ENCODE measurements at regions not wholly inside any gene's neighbourhood (a gene's known extent, or its start where the extent isn't known, plus 50 kb on each side); places are given as distances from the start of the nearest gene placed in this dataset.

- no peak for TF ChIP-seq POLR2A (IDR thresholded peaks at IDR 0.05; ENCODE audit: low read depth, low read length)
- no peak for TF ChIP-seq TAF1 (IDR thresholded peaks at IDR 0.05; ENCODE audit: low read depth, low read length)
- TF ChIP-seq POLR2AphosphoS5 (IDR thresholded peaks at IDR 0.05; ENCODE audit: low read depth, low read length) = no peak
- no peak for TF ChIP-seq POU2F2 (IDR thresholded peaks at IDR 0.05; ENCODE audit: low read depth, low read length)
- TF ChIP-seq PAX5 (IDR thresholded peaks at IDR 0.05; ENCODE audit: insufficient read depth, low read length, severe bottlenecking) = no peak
- no peak for TF ChIP-seq SPI1 (IDR thresholded peaks at IDR 0.05; ENCODE audit: low read depth, low read length)
Observed at GRCh38 chr1:199854686-199855321, 172.7 kb upstream of the NR5A2 start.
